Right lobe of liver (tissue), 4 donors: ENCODE measurements at regions not wholly inside any gene's neighbourhood (a gene's known extent, or its start where the extent isn't known, plus 50 kb on each side); places are given as distances from the start of the nearest gene placed in this dataset.

ENCODE experiments used
- POLR2A ChIP-seq: fragments of 450-650 bp; IDR thresholded peaks from one replicate; pipeline ENCODE4 v1.6.1; 2017; ENCODE audit warnings: antibody characterized with exemption, mild to moderate bottlenecking
- TF ChIP-seq, protein P1 (sequence below), 4 donors: fragments of 200-600 bp in 3 of 4; fragments of 450-650 bp in 1 of 4; IDR thresholded peaks; one replicate each; pipeline versions ENCODE4 v1.5.1 to v1.8.0; 2016 to 2022; ENCODE audit warnings: antibody characterized with exemption in 4 of 4, mild to moderate bottlenecking in 2 of 4
- donor health status: DM: no; HTN: no; CAD: no.
- donor health status: DM: no; HTN: no; CAD: no.
- donor health status: DM: no; HTN: yes; CAD: no.

DNA sequence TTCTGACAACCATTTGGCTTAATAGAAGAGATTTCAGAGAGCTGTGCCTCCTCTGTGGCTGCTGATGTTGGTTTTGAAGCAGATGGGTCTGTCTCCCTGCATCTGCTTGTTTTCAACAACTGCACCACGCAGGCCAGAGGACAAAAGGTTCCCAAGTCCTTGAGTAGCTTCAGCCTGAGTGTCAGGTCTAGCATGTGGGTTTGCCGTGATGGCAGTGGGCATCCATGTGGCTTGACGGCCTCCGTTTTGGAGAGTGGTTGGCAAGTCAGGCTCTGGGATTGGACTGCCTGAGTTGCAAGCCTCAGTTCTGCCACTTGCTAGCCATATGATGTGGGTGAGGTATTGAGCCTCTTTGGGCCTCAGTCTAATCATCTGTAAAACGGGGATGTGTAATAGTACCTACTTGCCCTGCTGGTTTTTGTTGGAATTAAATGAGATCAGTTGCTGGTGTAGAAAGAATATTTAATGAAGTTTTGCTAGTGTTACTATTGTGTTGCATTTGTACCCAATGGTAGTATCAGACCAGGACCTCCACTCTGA lies 119.8 kb upstream of the CPEB4 start:
- no peak for TF ChIP-seq POLR2A
- TF ChIP-seq, protein P1, sequence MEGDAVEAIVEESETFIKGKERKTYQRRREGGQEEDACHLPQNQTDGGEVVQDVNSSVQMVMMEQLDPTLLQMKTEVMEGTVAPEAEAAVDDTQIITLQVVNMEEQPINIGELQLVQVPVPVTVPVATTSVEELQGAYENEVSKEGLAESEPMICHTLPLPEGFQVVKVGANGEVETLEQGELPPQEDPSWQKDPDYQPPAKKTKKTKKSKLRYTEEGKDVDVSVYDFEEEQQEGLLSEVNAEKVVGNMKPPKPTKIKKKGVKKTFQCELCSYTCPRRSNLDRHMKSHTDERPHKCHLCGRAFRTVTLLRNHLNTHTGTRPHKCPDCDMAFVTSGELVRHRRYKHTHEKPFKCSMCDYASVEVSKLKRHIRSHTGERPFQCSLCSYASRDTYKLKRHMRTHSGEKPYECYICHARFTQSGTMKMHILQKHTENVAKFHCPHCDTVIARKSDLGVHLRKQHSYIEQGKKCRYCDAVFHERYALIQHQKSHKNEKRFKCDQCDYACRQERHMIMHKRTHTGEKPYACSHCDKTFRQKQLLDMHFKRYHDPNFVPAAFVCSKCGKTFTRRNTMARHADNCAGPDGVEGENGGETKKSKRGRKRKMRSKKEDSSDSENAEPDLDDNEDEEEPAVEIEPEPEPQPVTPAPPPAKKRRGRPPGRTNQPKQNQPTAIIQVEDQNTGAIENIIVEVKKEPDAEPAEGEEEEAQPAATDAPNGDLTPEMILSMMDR (IDR thresholded peaks at IDR 0.05): no peak
